ENCODE measurements at regions not wholly inside any gene's neighbourhood (a gene's known extent, or its start where the extent isn't known, plus 50 kb on each side); places are given as distances from the start of the nearest gene placed in this dataset.

GRCh38 chr6:20318851-20319387 lies 82.8 kb upstream of the E2F3 start:
- 0 out of 2 replicates have a peak, but pooled peaks cover 2% of the 10 kb centered on the region for H3K27me3 ChIP-seq (replicated peaks)
- H3K9me3 ChIP-seq (replicated peaks): no peaks in the 10 kb centered on the region

DNA sequence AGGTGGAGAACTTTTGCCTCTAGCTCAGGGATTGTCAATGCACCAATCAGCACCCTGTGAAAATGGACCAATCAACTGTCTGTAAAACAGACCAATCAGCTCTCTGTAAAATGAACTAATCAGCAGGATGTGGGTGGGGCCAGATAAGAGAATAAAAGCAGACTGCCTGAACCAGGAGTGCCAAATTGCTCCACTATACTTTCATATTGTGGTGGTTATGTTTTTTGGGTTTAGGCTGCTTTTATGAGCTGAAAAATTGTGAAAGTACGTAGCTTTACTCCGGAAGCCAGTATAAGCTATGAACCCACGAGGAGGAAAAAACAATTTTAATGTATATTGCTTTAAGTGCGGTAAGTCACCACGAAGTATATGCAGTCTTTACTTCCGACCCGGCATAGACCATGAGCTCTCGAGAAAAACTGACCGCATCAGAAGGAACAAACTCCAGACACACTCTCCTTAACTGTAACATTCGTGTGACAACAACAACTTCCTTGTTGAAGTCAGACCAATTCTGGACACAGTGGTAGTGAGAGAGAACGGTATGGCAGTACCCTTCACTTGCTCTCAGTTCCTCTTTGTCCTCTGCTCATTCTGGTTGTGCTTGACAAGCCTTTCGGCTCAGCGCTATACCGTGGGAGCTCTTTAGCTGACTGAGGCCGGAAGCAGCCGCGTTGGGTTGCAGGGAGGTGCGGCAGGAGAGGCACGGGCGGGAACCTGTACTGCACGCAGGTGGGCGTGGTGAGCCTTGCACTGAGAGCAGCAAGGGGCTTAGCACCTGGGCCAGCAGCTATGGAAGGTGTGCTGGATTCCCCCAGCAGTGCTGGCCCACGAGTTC lies 81.9 kb upstream of the E2F3 start:
- 0 out of 2 replicates have a peak, but pooled peaks cover 2% of the 10 kb centered on the region for H3K27me3 ChIP-seq (replicated peaks)
- no peak overlapping the region for H3K27ac ChIP-seq
- H3K9me3 ChIP-seq (replicated peaks): no peaks in the 10 kb centered on the region
- H3K4me3 ChIP-seq: no peak overlapping the region
- no peak for DNase-seq (ENCODE audit: low read depth in 1 of 2, low spot score in 2 of 2)
- H3K36me3 ChIP-seq: no peaks in the 10 kb centered on the region
- no peaks in the 10 kb centered on the region for H3K4me1 ChIP-seq (replicated peaks)

More at GRCh38 chr6:20318851-20319387, 82.8 kb upstream of the E2F3 start:
- no peaks in the 10 kb centered on the region for H3K36me3 ChIP-seq
- no peak overlapping the region for H3K27ac ChIP-seq
- no peak overlapping the region for H3K4me3 ChIP-seq
- no peak for DNase-seq (ENCODE audit: low read depth in 1 of 2, low spot score in 2 of 2)
- no peaks in the 10 kb centered on the region for H3K4me1 ChIP-seq (replicated peaks)

DNA sequence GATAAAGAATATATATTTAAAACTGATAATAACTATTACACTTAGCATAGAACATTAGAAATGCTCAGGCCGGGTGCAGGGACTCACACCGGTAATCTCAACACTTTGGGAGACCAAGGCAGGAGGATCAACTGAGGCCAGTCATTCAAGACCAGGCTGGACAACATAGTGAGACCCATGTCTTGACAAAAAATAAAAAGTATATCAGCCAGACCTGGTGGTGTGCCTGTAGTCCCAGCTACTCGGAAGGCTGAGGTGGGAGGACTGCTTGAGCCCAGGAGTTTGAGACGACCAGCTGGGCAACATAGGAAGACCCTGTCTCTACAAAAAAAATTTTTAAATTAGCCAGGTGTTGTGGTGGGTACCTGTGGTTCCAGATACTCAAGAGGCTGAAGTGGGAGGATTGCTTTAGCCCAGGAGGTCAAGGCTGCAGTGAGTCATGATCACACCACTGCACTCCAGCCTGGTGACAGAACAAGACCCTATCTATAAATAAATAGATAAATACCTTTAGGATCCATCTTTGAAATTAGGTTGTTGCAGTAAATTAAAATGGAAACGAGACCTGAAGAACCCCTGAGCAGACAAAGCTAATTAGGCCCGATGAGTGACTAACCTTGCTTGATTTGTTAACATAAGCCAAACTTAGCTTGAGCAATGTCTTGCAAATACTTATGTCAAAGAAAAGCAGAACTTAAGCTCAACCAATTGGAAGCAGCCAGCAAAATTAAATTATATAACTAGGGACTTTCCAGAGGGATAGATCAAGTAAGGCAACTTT lies 75.8 kb upstream of the E2F3 start:
- H3K36me3 ChIP-seq: no peaks in the 10 kb centered on the region
- no peaks in the 10 kb centered on the region; the same call in 1 of the 2 replicates for H3K27me3 ChIP-seq (replicated peaks)
- no peak overlapping the region for H3K4me3 ChIP-seq
- H3K27ac ChIP-seq: no peak overlapping the region
- no peaks in the 10 kb centered on the region for H3K4me1 ChIP-seq (replicated peaks)
- no peaks in the 10 kb centered on the region for H3K9me3 ChIP-seq (replicated peaks)
- no peak for DNase-seq (ENCODE audit: low read depth in 1 of 2, low spot score in 2 of 2)

DNA sequence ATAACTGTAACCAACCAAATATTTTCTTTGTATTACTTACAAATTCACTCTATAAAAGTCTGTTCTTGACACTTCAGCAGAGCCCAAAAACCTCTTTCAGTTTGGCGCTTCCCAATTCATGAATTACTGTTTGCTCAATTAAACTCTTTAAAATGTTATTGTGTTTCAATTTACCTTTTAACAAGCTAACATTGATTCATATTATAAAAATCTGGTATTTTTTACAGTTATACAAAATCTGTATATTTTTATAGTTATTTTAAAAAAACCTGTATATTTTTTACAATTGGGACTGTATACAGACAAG lies 75.3 kb upstream of the E2F3 start:
- H3K36me3 ChIP-seq: no peaks in the 10 kb centered on the region
- no peaks in the 10 kb centered on the region for H3K9me3 ChIP-seq (replicated peaks)
- no peak for DNase-seq (ENCODE audit: low read depth in 1 of 2, low spot score in 2 of 2)
- no peaks in the 10 kb centered on the region for H3K4me1 ChIP-seq (replicated peaks)
- no peak overlapping the region for H3K4me3 ChIP-seq
- no peaks in the 10 kb centered on the region; the same call in 1 of the 2 replicates for H3K27me3 ChIP-seq (replicated peaks)
- no peak overlapping the region for H3K27ac ChIP-seq

- no peak overlapping the region for H3K27ac ChIP-seq
- no peaks in the 10 kb centered on the region; the same call in 1 of the 2 replicates for H3K27me3 ChIP-seq (replicated peaks)
- H3K9me3 ChIP-seq (replicated peaks): no peaks in the 10 kb centered on the region
- no peak overlapping the region for H3K4me3 ChIP-seq
- H3K36me3 ChIP-seq: no peaks in the 10 kb centered on the region
- no peak for DNase-seq (ENCODE audit: low read depth in 1 of 2, low spot score in 2 of 2)
- no peaks in the 10 kb centered on the region for H3K4me1 ChIP-seq (replicated peaks)
Measured at GRCh38 chr6:20327141-20327540, 74.5 kb upstream of the E2F3 start.

DNA sequence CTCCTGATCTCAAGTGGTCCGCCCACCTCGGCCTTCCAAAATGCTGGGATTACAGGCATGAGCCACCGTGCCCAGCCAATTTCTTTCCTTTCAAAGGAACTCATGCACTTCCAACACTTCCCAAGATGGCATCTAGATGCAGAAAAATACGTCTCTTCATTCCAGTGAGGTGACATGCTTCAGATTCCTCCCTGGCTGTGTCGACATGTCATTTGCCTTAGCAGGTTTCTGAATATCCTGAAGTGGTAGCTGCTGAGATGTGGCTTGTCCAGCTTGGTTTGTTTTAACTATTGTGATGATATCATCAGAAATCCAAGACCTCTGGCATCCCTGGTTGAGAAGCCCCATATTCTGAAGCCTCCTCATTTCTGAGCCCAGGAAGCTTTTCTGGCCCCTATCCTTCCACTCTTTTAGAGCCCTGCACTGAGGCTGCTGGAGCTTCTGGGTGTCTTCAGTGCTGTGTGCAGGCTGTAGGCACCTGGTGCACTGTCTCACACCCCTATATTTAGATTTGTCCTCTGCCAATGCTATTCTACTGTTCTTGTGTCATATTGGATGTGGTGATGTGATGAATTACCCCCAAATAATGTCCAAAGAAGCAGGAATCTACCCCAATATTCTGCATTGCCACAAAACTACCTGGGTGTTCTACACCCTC lies 73.3 kb upstream of the E2F3 start:
- H3K27me3 ChIP-seq (replicated peaks): no peaks in the 10 kb centered on the region; the same call in 1 of the 2 replicates
- no peak overlapping the region for H3K27ac ChIP-seq
- no peaks in the 10 kb centered on the region for H3K36me3 ChIP-seq
- no peaks in the 10 kb centered on the region for H3K9me3 ChIP-seq (replicated peaks)
- no peak for DNase-seq (ENCODE audit: low read depth in 1 of 2, low spot score in 2 of 2)
- no peak overlapping the region for H3K4me3 ChIP-seq
- no peaks in the 10 kb centered on the region for H3K4me1 ChIP-seq (replicated peaks)

GRCh38 chr6:20328924-20329300 lies 72.8 kb upstream of the E2F3 start:
- H3K4me1 ChIP-seq (replicated peaks): no peaks in the 10 kb centered on the region
- H3K9me3 ChIP-seq (replicated peaks): no peaks in the 10 kb centered on the region
- no peaks in the 10 kb centered on the region; the same call in 1 of the 2 replicates for H3K27me3 ChIP-seq (replicated peaks)
- no peak overlapping the region for H3K27ac ChIP-seq
- DNase-seq (ENCODE audit: low read depth in 1 of 2, low spot score in 2 of 2): no peak
- H3K36me3 ChIP-seq: no peaks in the 10 kb centered on the region
- no peak overlapping the region for H3K4me3 ChIP-seq

- Histone ChIP-seq H3K4me3 (no peak overlapping the region), H3K36me3 (no peaks in the 10 kb centered on the region), H3K9me3 (replicated peaks) (no peaks in the 10 kb centered on the region), H3K27ac (no peak overlapping the region), H3K27me3 (replicated peaks) (no peaks in the 10 kb centered on the region; the same call in 1 of the 2 replicates), H3K4me1 (replicated peaks) (no peaks in the 10 kb centered on the region)
- DNase-seq (ENCODE audit: low read depth in 1 of 2, low spot score in 2 of 2): no peak
Measured at GRCh38 chr6:20331042-20331441, 70.6 kb upstream of the E2F3 start.

- H3K27me3 ChIP-seq (replicated peaks): no peaks in the 10 kb centered on the region; the same call in 1 of the 2 replicates
- no peaks in the 10 kb centered on the region for H3K36me3 ChIP-seq
- no peak overlapping the region for H3K27ac ChIP-seq
- H3K9me3 ChIP-seq (replicated peaks): no peaks in the 10 kb centered on the region
- no peak overlapping the region for H3K4me3 ChIP-seq
- DNase-seq (ENCODE audit: low read depth in 1 of 2, low spot score in 2 of 2): no peak
- H3K4me1 ChIP-seq (replicated peaks): no peaks in the 10 kb centered on the region
Measured at GRCh38 chr6:20331625-20332024, 70.1 kb upstream of the E2F3 start.

DNA sequence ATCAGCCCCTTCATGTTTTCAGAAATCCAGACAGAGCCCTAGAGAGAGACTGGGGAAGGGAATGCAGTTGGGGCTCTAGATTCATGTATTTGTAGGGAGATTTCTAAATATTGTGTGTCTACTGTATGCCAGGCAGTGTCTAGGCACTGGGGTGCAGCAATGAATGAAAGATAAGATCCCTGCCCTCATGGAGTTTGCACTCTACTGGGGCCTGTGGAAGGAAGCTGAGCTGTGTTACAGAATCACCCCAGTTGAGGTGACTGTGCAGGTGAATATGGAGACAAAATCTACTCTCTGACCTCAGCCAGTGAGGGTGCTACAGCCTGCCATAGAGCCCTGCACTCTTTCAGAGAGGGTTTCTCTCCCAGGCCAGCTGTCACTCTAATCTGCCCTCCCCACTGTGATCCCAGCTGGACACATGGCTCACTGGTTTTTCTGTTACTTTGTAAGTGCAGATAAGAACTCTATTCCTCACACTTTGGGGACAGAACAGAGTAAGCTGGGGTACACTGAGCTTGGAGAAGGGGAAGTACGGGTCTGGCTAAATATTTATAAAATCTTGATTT lies 69.2 kb upstream of the E2F3 start:
- H3K9me3 ChIP-seq (replicated peaks): no peaks in the 10 kb centered on the region
- no peaks in the 10 kb centered on the region for H3K36me3 ChIP-seq
- no peak overlapping the region for H3K27ac ChIP-seq
- no peaks in the 10 kb centered on the region for H3K4me1 ChIP-seq (replicated peaks)
- DNase-seq (ENCODE audit: low read depth in 1 of 2, low spot score in 2 of 2): no peak
- H3K27me3 ChIP-seq (replicated peaks): no peaks in the 10 kb centered on the region; the same call in 1 of the 2 replicates
- H3K4me3 ChIP-seq: no peak overlapping the region

DNA sequence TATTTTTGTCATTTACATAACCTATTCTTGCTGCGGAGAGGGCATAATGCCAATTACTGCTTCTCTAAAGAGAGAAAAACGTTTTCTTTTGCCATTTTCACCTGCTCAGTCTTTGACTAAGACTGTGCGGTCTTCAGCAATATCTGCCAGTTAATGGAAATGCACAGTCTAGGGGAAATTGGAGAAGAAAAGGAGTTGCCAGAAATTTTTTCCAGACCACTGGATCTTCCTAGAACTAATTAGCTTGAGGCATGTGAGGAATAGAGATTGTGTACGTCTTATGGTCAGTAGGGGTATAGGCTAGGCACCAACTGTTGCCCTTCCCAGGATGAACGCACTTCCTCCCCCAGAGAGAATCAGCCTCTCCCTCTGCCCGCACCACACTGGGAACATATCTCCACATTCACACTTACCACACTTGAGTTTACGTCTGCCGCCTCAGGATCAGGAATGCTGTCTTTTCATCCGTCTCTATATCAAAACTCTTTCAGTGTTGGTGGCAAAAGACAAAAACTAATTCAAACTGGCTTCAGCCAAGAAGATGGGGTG lies 67.9 kb upstream of the E2F3 start:
- Histone ChIP-seq H3K4me3 (no peak overlapping the region), H3K36me3 (no peaks in the 10 kb centered on the region), H3K4me1 (replicated peaks) (no peaks in the 10 kb centered on the region), H3K9me3 (replicated peaks) (no peaks in the 10 kb centered on the region), H3K27ac (no peak overlapping the region), H3K27me3 (replicated peaks) (no peaks in the 10 kb centered on the region; the same call in 1 of the 2 replicates)
- DNase-seq (ENCODE audit: low read depth in 1 of 2, low spot score in 2 of 2): no peak

DNA sequence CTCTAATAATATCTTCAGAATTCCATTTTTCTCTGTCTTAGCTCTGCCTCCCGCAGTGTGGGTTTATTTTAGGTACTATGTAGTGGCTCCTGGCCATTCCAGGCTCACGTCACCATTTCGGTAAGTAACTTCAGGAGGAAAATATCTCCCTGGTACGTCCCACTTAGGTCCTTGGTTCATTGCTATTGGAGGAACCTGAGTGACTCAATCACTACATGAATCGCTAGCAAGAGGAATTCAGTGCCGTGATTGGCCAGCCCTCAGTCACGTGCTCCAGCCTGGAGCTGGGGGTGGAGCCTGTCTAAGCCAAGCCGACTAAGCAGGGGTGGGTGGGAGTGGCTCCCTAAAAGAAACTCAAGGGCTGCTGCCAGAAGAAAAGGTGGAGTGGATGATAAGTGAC lies 67.3 kb upstream of the E2F3 start:
- DNase-seq (ENCODE audit: low read depth in 1 of 2, low spot score in 2 of 2): no peak

DNA sequence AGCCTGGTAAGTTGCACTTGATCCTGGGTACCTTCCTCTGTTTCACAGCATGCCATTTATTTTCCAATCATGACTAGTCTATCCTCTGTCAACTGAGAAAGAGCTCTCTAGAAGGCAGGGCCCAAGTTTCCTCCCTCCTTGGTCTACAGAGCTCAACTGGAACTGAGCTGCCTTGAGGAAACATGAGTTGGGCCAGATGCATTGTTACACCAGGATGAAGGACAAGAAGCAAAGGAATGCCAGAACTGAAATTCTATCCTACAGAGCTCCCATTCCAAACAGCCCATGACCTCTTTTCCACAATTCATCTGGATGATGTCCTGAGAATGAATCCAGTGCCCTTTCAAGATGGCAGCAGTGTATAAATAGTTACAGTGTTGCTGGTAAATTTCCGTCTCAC lies 66.7 kb upstream of the E2F3 start:
- Histone ChIP-seq H3K9me3 (replicated peaks) (no peaks in the 10 kb centered on the region), H3K27me3 (replicated peaks) (no peaks in the 10 kb centered on the region), H3K27ac (no peak overlapping the region), H3K4me1 (replicated peaks) (no peaks in the 10 kb centered on the region), H3K4me3 (no peak overlapping the region), H3K36me3 (no peaks in the 10 kb centered on the region)
- DNase-seq (ENCODE audit: low read depth in 1 of 2, low spot score in 2 of 2): no peak

More for the DNA sequence above, 67.3 kb upstream of the E2F3 start:
- Histone ChIP-seq H3K4me3 (no peak overlapping the region), H3K9me3 (replicated peaks) (no peaks in the 10 kb centered on the region), H3K4me1 (replicated peaks) (no peaks in the 10 kb centered on the region), H3K36me3 (no peaks in the 10 kb centered on the region), H3K27me3 (replicated peaks) (no peaks in the 10 kb centered on the region), H3K27ac (no peak overlapping the region)

Measured in SJSA1 (cell line).